ENCODE measurements at regions not wholly inside any gene's neighbourhood (a gene's known extent, or its start where the extent isn't known, plus 50 kb on each side); places are given as distances from the start of the nearest gene placed in this dataset.

- Histone ChIP-seq H3K4me1 (no peaks in the 10 kb centered on the region), H3K36me3 (no peaks in the 10 kb centered on the region), H3K9me3 (no peaks in the 10 kb centered on the region), H3K27ac (no peak overlapping the region), H3K4me3 (no peak overlapping the region), H3K27me3 (no peaks in the 10 kb centered on the region)
- no peak for TF ChIP-seq POLR2A (IDR thresholded peaks at IDR 0.05)
- TF ChIP-seq CTCF (IDR thresholded peaks at IDR 0.05): no peak
- 77 to 83% methylated on average over 5 of the region's 5 CpGs for WGBS, 2 donors
- DNase-seq (ENCODE audit: low spot score in 2 of 2): no peak
Observed at GRCh38 chr9:78678877-78679276, 382.0 kb downstream of the PSAT1 start.

GRCh38 chr9:78680196-78680595 lies 383.3 kb downstream of the PSAT1 start:
- DNase-seq (ENCODE audit: low spot score in 2 of 2): no peak
- WGBS, 2 donors: 86 to 89% methylated on average over 3 of the region's 3 CpGs
- TF ChIP-seq EP300 (IDR thresholded peaks at IDR 0.05) (no peak), CTCF (IDR thresholded peaks at IDR 0.05) (no peak), POLR2A (IDR thresholded peaks at IDR 0.05) (no peak)
- no peak overlapping the region for H3K27ac ChIP-seq
- H3K4me3 ChIP-seq: no peak overlapping the region
- no peaks in the 10 kb centered on the region for H3K36me3 ChIP-seq
- H3K4me1 ChIP-seq: no peaks in the 10 kb centered on the region
- H3K27me3 ChIP-seq: no peaks in the 10 kb centered on the region
- H3K9me3 ChIP-seq: no peaks in the 10 kb centered on the region

- TF ChIP-seq CTCF (IDR thresholded peaks at IDR 0.05) (no peak), POLR2A (IDR thresholded peaks at IDR 0.05) (no peak), EP300 (IDR thresholded peaks at IDR 0.05) (no peak)
Observed at GRCh38 chr9:78682216-78682615, 385.3 kb downstream of the PSAT1 start.

GRCh38 chr9:78685471-78685870 lies 388.5 kb downstream of the PSAT1 start:
- no peak for DNase-seq (ENCODE audit: low spot score in 2 of 2)
- TF ChIP-seq CTCF (IDR thresholded peaks at IDR 0.05) (no peak), EP300 (IDR thresholded peaks at IDR 0.05) (no peak), POLR2A (IDR thresholded peaks at IDR 0.05) (no peak)
- Histone ChIP-seq H3K9me3 (no peaks in the 10 kb centered on the region), H3K27me3 (no peaks in the 10 kb centered on the region), H3K4me1 (no peaks in the 10 kb centered on the region), H3K27ac (no peak overlapping the region), H3K4me3 (no peak overlapping the region), H3K36me3 (no peaks in the 10 kb centered on the region)
- WGBS, 2 donors: 46 to 56% methylated on average over 1 of the region's 1 CpG

More at GRCh38 chr9:78682216-78682615, 385.3 kb downstream of the PSAT1 start:
- H3K4me1 ChIP-seq: no peaks in the 10 kb centered on the region
- H3K9me3 ChIP-seq: no peaks in the 10 kb centered on the region
- no peak for DNase-seq (ENCODE audit: low spot score in 2 of 2)
- WGBS, 2 donors: 44 to 48% methylated on average over 5 of the region's 5 CpGs
- no peak overlapping the region for H3K27ac ChIP-seq
- no peaks in the 10 kb centered on the region for H3K36me3 ChIP-seq
- no peak overlapping the region for H3K4me3 ChIP-seq
- no peaks in the 10 kb centered on the region for H3K27me3 ChIP-seq

- DNase-seq (ENCODE audit: low spot score in 2 of 2): no peak
- Histone ChIP-seq H3K27ac (no peak overlapping the region), H3K4me1 (no peaks in the 10 kb centered on the region), H3K9me3 (no peaks in the 10 kb centered on the region), H3K27me3 (no peaks in the 10 kb centered on the region), H3K4me3 (no peak overlapping the region), H3K36me3 (no peaks in the 10 kb centered on the region)
- WGBS, 2 donors: 61 to 80% methylated on average over 1 of the region's 1 CpG
- TF ChIP-seq CTCF (IDR thresholded peaks at IDR 0.05) (no peak), POLR2A (IDR thresholded peaks at IDR 0.05) (no peak), EP300 (IDR thresholded peaks at IDR 0.05) (no peak)
Observed at GRCh38 chr9:78688796-78689195, 391.9 kb downstream of the PSAT1 start.
